ENCODE measurements at regions not wholly inside any gene's neighbourhood (a gene's known extent, or its start where the extent isn't known, plus 50 kb on each side); places are given as distances from the start of the nearest gene placed in this dataset.
"Not testable (repeated sequence)": the region's sequence is repeated elsewhere in the genome, so short reads cannot be mapped to it uniquely, and the experiment has no call there.

- no peak for DNase-seq
These were observed 537.5 kb upstream of the CCDC54 start for GRCh38 chr3:106839576-106840280.

- DNase-seq = no peak
These were observed 536.9 kb upstream of the CCDC54 start for GRCh38 chr3:106840319-106840718.

- DNase-seq = no peak
These were observed 535.1 kb upstream of the CCDC54 start for GRCh38 chr3:106842151-106842550.

GRCh38 chr3:106844638-106845037 is 532.6 kb upstream of the CCDC54 start:
- no peak for DNase-seq

- no peak for DNase-seq
These were observed 529.1 kb upstream of the CCDC54 start for GRCh38 chr3:106848099-106848498.

GRCh38 chr3:106850437-106850836 is 526.8 kb upstream of the CCDC54 start:
- DNase-seq = no peak

GRCh38 chr3:106858321-106858720 is 518.9 kb upstream of the CCDC54 start:
- DNase-seq = not testable (repeated sequence)

- DNase-seq = no peak
These were observed 517.1 kb upstream of the CCDC54 start for GRCh38 chr3:106860182-106860581.

- no peak for DNase-seq
These were observed 515.2 kb upstream of the CCDC54 start for GRCh38 chr3:106862067-106862466.

- no peak for DNase-seq
These were observed 499.6 kb upstream of the CCDC54 start for GRCh38 chr3:106877627-106878026.

- DNase-seq = no peak
These were observed 497.0 kb upstream of the CCDC54 start for GRCh38 chr3:106880206-106880605.

- DNase-seq = no peak
These were observed 496.1 kb upstream of the CCDC54 start for GRCh38 chr3:106881186-106881585.

- DNase-seq = no peak
These were observed 494.9 kb upstream of the CCDC54 start for GRCh38 chr3:106882297-106882696.

GRCh38 chr3:106906074-106906473 is 471.2 kb upstream of the CCDC54 start:
- DNase-seq = no peak

GRCh38 chr3:106908181-106908938 is 468.9 kb upstream of the CCDC54 start:
- no peak for DNase-seq

- no peak for DNase-seq
These were observed 464.0 kb upstream of the CCDC54 start for GRCh38 chr3:106913111-106913698.

- no peak for DNase-seq
These were observed 463.3 kb upstream of the CCDC54 start for GRCh38 chr3:106913966-106914365.

- DNase-seq = no peak
These were observed 456.6 kb upstream of the CCDC54 start for GRCh38 chr3:106920609-106921008.

GRCh38 chr3:106929081-106929480 is 448.2 kb upstream of the CCDC54 start:
- DNase-seq = no peak

- DNase-seq = no peak
These were observed 447.2 kb upstream of the CCDC54 start for GRCh38 chr3:106930086-106930485.

GRCh38 chr3:106931904-106932303 is 445.3 kb upstream of the CCDC54 start:
- no peak for DNase-seq

GRCh38 chr3:106936337-106936736 is 440.9 kb upstream of the CCDC54 start:
- no peak for DNase-seq

GRCh38 chr3:106942051-106942450 is 435.2 kb upstream of the CCDC54 start:
- DNase-seq = no peak

GRCh38 chr3:106943071-106943470 is 434.2 kb upstream of the CCDC54 start:
- no peak for DNase-seq
